ENCODE measurements at regions not wholly inside any gene's neighbourhood (a gene's known extent, or its start where the extent isn't known, plus 50 kb on each side); places are given as distances from the start of the nearest gene placed in this dataset.

DNA sequence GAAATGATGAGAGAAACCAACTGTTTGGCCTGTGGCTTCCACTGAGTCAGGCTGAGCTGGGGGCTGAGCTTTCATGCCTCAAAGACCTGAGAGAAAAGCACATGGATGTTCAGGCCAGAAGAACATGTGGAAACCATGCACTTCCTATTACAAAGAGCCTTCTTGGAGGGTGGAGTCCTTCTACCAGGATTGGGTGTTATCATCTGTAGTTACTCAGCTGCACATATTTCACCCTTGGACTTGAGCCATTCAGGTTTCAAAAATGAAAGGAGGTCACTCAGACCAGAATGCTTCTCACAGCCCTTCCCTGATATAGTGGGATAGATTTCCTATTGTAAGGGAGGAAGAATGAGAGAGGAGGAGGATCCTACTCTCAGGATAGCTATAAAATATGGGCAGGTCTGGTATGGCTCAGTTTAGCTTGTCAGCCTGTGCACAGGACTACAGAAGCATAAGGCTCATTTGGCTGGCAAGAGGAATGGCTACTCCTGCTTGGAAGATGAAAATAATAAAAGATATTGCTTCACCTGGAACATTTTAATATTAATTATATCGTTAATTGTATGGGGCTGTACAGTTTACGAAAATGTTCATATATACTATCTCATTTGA lies 173.6 kb upstream of the TMC3 start:
- POLR2A ChIA-PET: interaction anchor here (0.5 kb wide), 1 partner anchor 11 kb away, joined by 3 read pairs; no protein-coding TSS in a partner anchor
- no peak for FAIRE-seq
- Histone ChIP-seq H3K9me3 (replicated peaks; ENCODE audit: control insufficient read depth, insufficient read depth, low read length) (no peaks in the 10 kb centered on the region), H4K20me1 (replicated peaks; ENCODE audit: control insufficient read depth, extremely low read depth, insufficient read depth, low read length) (no peaks in the 10 kb centered on the region), H2AFZ (ENCODE audit: low read depth, low read length) (no peak overlapping the region), H3K27ac (ENCODE audit: insufficient read depth, low read depth, low read length) (no peak overlapping the region), H3K27me3 (ENCODE audit: control insufficient read depth in 2 of 2, insufficient read depth in 2 of 2, low read length in 2 of 2) (no peaks in the 10 kb centered on the region), H3K79me2 (ENCODE audit: control insufficient read depth, insufficient read depth, low read length) (no peaks in the 10 kb centered on the region), H3K36me3 (ENCODE audit: control insufficient read depth in 2 of 2, extremely low read depth in 1 of 2, insufficient read depth in 2 of 2, low read length in 2 of 2) (no peaks in the 10 kb centered on the region), H3K4me2 (ENCODE audit: insufficient read depth, low read length) (no peak overlapping the region), H3K9me1 (replicated peaks; ENCODE audit: control insufficient read depth, extremely low read depth, insufficient read depth, low read length) (no peaks in the 10 kb centered on the region), H3K4me1 (ENCODE audit: control insufficient read depth, extremely low read depth, insufficient read depth, low read length) (no peaks in the 10 kb centered on the region), H3K9ac (replicated peaks; ENCODE audit: extremely low read depth, insufficient read depth, low read length) (no peak overlapping the region), H3K4me3 (replicated peaks in 1 of 3; ENCODE audit: insufficient read depth in 1 of 3, low read depth in 1 of 3, low read length in 3 of 3) (no peak overlapping the region)
- dilution Hi-C loops (cut with MboI; ENCODE audit: extremely low pct_ligation_motif_present, low sequenced_read_pairs): no loop called here
- intact Hi-C loops (cut with micrococcal nuclease): no loop called here
- no peak for DNase-seq (ENCODE audit: low read depth, low spot score)
- no TSS peak for BruUV-seq (replicated peaks)
- CTCF ChIA-PET: interaction anchor here (1.5 kb wide), 1 partner anchor 67 kb away, joined by 4 read pairs; no protein-coding TSS in a partner anchor
- TF ChIP-seq, protein P1, sequence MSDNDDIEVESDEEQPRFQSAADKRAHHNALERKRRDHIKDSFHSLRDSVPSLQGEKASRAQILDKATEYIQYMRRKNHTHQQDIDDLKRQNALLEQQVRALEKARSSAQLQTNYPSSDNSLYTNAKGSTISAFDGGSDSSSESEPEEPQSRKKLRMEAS (IDR thresholded peaks at IDR 0.05; ENCODE audit: insufficient read depth, insufficient read length): no peak
- no peak for TF ChIP-seq GATA2 (IDR thresholded peaks at IDR 0.05; ENCODE audit: insufficient read depth, insufficient read length, low read depth, low read length)
- no peak for TF ChIP-seq POLR2AphosphoS5 (IDR thresholded peaks at IDR 0.05; ENCODE audit: insufficient read depth, low read depth, low read length)
- TF ChIP-seq EZH2 (IDR thresholded peaks at IDR 0.05; ENCODE audit: borderline replicate concordance, low read depth, low read length, severe bottlenecking): no peak
- TF ChIP-seq JUN (IDR thresholded peaks at IDR 0.05; ENCODE audit: borderline replicate concordance, insufficient read depth, insufficient read length, low read depth): no peak
- TF ChIP-seq MYC (IDR thresholded peaks at IDR 0.05; ENCODE audit: low read depth, low read length): no peak
- TF ChIP-seq, protein P2, sequence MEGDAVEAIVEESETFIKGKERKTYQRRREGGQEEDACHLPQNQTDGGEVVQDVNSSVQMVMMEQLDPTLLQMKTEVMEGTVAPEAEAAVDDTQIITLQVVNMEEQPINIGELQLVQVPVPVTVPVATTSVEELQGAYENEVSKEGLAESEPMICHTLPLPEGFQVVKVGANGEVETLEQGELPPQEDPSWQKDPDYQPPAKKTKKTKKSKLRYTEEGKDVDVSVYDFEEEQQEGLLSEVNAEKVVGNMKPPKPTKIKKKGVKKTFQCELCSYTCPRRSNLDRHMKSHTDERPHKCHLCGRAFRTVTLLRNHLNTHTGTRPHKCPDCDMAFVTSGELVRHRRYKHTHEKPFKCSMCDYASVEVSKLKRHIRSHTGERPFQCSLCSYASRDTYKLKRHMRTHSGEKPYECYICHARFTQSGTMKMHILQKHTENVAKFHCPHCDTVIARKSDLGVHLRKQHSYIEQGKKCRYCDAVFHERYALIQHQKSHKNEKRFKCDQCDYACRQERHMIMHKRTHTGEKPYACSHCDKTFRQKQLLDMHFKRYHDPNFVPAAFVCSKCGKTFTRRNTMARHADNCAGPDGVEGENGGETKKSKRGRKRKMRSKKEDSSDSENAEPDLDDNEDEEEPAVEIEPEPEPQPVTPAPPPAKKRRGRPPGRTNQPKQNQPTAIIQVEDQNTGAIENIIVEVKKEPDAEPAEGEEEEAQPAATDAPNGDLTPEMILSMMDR (IDR thresholded peaks at IDR 0.05; ENCODE audit: extremely low read depth in 1 of 2, insufficient read depth in 1 of 2, low read depth in 1 of 2, low read length in 2 of 2): no peak
- no peak for TF ChIP-seq FOS (IDR thresholded peaks at IDR 0.05; ENCODE audit: borderline replicate concordance, insufficient read depth, low read length)
- no peak for TF ChIP-seq POLR2A (IDR thresholded peaks at IDR 0.05; ENCODE audit: low read depth, low read length)
